Middle frontal gyrus (tissue), 1 donor: ENCODE measurements at regions not wholly inside any gene's neighbourhood (a gene's known extent, or its start where the extent isn't known, plus 50 kb on each side); places are given as distances from the start of the nearest gene placed in this dataset.

Source experiments
- DNase-seq: peaks from one replicate; pipeline ENCODE4 v3.0.0-alpha.2; 2015; ENCODE audit warnings: low spot score; ENCODE audit errors: extremely low spot score

DNA sequence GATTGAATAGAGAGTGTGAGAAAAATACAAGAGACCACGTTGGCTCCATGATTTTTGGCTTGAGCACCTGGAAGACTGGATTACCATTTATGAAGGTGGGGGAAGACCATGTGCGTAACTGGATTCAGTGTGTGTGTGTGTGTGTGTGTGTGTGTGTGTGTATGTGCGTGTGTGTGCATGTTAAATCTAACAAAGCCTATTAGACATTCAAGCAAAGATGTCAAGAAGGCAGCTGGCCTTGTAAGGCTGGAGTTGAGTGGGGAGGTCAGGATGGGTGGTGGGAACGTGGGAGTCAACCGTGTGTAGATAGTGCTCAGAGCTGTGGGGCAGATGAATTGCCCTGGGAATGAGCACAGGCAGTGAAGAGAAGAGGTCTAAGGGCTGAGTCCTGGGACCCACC is 293.8 kb upstream of the POU3F1 start:
- no peak for DNase-seq

DNA sequence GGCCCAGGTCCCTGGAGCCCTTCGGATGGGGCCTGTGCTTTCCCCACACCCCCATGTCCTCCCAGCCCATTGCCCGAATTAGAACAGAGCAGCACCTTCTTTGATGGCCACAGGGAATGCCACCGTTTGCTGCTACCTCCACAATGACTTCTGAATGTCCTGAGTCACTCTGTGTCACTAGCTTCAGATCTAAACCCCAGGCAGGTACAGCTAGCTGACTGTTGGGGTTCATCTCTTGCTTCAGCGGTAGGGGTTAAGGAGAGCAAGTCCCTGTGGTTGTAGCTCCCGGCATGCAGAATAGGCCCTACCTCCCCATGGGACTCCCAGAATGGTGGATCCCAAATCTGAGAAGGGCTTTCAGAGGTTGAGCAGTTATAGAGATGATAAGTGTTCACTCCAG is 291.1 kb upstream of the POU3F1 start:
- DNase-seq: no peak

DNA sequence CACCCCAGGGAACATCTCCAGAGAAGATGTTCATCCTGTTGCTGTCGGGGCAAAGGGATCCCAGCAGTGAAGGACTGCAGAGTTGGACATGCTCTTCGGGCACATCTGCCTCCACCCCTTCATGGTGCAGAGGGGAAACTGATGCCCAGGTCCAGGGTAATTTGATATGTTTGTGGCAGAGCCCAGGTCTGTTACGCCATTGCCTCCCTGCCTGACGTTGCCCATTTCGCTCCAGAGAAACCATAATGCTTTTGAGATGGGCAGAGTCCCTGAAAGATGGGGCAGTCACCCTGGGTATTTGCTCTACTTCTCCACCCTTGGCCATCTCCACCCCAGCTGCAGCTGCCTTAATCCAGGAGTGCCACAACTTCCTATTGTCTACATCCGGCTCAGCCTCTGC is 290.4 kb upstream of the POU3F1 start:
- DNase-seq: no peak

DNA sequence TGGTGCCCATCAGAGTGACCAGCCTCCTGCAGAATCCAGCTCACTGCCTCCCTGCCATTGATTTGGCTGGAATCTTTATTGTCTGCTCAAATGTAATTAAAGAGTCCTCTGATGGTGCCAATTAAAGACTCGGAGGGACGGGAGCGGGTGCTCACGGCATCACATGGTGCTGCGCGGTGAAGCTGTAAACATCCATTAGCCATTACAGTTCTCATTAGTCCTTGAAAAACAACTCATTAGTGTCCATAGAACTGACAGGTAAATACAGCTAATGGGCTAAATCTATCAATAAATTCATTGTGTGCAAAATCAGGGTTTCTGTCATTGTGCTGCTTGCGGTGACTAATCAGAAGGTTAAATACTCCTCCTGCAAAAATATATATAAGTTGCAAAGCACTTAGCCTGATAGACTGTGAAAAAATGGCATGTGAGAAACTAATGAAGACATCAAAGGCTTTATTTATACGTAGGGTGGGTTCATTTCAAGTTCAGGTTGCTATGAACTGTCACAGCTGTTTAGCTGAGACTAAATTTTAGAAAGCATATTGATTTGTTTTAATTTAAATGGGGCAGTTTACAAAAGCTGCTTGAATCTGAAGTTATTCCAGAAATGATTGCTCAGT is 289.8 kb upstream of the POU3F1 start:
- no peak for DNase-seq

DNA sequence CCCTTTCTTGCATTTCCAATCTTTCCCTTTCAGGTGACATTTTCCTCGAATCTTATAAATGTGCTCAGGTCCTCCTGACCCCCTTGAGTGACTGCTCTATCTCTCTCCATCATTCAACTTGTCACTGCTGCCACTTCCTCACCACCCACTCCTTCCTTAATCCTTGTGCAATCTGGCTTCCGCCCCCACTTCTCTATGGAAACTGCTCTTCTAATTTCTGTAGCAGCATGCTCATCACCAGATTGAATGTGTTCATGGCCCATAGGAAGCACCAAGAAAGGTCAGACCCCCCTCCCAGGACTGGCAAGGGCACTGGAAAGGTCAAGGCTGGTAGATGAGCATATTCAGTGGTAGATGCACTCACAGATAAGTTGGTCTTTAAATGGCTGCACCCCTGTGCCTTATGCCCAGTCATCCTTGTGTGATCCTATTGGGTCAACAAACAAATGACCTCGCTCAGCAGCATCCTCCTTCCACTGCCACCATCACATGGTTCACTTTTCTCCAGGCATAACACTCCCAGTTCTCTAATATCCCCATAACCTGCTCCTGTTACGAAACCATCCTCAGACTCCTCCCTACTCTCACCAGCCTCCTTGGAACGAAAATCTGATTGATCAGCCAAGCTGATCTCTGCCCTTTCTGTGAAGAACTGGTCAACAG is 288.5 kb upstream of the POU3F1 start:
- no peak for DNase-seq

DNA sequence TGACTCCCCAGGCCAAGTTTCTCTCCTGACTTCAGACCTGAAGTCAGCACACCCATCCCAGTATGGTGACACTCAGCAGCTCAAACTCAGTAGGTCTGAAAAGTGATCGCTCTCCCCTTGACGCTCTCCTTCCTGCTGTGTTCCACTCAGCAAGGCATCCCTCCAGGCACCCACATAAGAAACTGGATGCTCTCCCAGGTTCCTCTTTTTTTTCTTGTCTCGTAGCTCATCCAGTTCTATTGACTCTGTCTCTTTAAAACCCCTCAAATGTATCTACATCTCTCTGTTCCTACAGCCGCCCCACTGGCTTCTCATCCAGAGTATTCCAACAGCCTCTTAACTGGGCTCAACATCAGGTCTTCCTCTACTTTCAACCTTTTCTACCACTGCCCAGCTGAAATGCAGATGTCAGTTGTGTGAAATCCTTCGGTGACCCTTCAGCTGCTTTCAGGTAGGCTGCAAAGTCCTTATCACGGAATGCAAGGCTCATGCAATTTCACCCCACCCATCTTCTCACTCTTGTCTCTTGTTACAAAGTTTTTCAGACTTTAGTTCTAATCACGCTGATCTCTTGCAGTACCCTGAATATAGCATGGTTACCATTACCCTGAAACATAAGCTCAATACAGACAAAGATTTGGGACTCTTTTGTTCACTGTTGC is 286.2 kb upstream of the POU3F1 start:
- DNase-seq: no peak

DNA sequence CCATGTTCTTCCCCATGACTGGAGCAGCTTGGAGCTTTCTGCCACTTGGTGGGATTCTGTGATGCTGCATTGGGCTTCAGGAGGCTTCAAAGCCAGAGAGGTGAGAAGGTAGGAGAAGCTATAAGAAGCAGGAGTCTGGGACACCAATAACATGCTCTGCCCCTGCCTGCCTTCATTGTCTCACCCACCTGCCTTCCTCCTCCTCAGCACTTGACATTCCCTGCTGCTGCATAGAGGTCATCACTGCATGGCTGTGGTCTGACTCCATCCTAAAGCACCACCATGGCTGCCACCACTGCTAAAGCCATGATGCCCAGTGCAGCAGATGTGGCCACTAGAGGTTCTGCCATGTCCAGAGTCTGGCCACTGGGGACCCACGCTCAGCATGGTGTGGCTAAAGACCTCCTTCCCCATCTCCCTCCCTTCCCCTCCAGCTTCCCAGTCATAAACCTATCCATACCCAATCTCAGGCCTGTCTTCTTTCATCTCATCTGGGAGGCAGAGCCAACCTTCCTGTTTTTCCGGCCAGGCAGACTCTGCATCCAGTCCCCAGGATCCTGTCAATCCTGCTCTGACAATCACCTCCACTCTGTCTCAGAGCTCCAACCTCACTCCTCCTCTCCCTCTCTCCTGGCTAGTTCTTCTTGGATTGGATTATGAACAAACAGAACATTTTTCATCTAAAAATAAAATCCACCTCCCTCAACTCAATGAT is 285.1 kb upstream of the POU3F1 start:
- no peak for DNase-seq

DNA sequence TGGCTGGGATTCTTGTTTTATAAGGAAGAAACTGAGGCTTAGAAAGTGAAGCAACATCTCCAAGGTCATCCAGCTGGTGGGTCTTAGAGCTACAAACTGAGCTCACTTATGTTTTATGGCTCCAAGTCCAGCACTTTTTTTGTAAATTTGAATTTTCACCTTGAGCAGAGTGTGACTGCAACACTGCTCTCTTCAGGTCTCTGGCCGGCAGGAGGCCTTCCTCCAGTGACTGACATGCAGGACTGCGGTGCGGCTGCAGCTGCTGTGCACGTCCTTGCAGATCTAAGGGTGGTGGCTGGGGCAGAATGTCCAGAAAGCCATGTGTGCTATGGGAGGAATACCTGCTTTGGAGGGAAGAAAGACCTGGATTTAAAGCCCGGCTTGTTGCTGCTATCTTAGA is 284.2 kb upstream of the POU3F1 start:
- DNase-seq: no peak

DNA sequence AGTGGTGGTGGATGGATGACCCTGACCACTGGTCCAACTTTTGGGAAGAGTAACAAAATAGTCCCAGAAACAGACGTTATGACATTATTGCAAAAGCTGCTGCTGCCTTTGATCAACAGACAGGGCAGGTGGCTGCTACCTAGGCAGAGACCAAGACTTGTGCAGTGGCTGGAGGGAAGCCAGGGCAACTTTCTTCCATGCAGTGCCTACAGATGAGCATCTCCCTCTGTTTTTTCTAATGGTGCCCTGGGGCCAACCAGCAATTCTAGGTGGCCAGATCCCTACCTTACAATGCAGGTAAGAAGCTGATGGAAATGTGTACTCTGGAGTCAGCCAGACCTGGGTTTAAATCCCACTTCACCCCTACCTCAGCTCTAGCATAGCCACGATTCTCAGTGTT is 283.1 kb upstream of the POU3F1 start:
- DNase-seq: no peak

DNA sequence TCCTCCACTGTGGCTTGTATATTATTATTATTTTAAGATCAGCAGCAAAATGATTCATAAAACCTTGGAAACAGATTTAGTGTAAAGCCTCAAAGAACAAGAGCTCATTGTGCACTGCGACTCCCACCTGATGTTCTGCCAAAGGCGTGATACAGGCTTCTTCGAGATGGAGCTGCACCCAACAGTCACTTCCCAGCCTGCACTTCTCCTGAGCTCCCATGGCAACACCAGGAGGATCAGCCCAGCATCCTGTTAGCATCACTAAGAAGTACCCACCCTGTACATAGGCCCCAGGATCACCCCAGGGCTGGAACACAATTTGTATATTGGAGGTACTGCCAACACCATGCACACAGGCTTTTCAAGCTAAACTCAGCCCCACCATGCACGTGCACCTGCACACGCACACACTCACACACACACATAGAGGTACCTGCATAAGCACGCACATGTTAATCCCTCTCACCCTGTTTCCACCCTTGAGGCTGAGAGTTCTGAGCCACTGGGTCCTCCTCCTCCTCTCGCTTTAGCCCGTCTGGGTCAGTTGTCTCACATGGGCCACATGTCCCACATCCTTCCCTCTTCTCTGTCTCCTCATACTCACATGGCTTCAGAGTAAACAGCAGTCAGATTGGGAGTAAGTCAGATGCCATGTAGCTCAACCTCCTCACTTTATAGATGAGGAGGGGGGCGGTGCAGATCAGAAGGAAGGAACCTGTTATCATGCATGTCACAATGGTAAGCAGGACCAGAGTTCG is 281.9 kb upstream of the POU3F1 start:
- peak; percentile 6 for DNase-seq

DNA sequence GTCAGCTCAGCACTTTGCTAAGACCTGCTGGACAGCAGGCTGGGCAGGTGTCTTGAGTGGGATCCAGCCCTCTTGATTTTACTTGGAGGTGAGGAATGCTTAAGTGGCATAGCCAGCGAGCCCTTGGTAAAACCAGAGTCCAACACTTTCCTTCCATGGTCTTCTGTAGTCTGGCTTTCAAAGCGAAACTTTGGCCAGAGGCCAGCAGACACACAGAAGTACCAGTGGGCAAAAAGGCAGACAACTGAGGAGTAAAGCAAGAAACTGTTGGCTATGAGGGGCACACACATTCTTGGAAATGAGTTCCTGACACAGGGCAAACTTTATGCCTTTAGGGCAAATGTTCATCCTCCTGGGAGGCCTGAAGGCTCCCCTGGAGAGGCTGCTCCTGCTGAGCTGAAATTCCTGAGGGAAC is 281.0 kb upstream of the POU3F1 start:
- DNase-seq: no peak

DNA sequence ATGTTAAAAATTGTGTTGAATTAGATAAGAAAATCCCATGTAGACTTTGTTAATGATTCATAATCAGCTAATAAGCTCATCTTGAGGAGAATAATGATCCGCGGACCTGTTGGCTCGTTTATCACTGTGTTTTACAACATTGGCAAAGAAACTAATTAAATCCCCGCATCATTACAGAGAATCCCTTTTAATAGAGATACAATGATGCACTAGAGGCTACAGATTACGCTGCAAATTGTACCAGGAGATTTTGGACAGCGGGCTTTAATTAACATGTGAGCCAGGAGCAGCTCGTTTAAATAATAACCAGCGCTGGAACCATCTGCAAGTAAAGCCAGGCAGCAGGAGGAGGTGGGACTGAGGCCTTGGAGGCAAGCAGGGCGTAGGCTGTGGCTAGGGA is 280.3 kb upstream of the POU3F1 start:
- no peak for DNase-seq

DNA sequence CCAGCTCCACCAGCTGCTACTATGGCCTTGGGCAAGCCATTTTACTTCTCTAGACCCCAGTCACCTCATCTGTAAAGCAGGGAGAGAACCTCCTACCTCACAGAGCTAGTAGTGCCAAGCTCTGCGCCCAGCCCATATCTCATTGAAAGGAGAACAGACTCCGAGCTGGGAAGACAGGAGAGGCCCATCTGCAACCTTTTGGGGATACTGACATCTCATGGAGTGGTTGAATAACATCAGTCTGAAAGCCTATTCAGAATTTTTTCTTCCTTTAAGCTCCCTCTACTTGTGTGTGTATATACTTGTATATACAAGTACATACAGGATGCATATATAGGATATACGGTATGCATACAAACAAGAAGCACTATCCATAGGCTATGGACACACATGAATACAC is 279.5 kb upstream of the POU3F1 start:
- DNase-seq: no peak

DNA sequence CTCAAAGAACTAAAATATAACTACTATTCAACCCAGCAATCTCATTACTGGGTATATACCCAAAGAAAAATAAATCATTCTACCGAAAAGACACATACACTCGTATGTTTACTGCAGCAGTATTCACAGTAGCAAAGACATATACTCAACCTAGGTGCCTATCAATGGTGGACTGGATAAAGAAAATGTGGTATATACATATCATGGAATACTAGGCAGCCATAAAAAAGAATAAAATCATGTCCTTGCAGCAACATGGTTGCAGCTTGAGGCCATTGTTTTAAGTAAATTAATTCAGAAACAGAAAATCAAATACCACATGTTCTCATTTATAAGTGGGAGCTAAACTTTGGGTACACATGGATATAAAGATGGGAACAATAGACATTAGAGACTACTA is 266.2 kb upstream of the POU3F1 start:
- DNase-seq: no peak

DNA sequence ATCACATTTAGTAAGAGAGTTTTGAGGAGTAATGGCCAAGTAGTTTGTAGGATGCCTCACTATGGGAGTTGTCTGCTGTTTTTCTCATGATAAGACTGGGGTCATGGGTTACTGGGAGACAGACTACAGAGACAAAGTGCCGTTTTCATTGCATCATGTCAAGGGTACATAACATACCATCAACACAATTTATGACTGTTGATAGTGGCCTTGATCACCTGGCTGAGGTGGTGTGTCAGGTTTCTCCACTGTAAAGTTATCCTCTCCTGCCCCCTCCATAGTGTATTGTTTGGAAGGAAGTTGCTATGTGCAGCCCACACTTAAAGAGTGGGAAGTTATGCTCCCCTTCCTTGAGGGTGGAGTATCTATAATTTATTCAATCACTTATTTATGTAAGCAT is 263.5 kb upstream of the POU3F1 start:
- no peak for DNase-seq

DNA sequence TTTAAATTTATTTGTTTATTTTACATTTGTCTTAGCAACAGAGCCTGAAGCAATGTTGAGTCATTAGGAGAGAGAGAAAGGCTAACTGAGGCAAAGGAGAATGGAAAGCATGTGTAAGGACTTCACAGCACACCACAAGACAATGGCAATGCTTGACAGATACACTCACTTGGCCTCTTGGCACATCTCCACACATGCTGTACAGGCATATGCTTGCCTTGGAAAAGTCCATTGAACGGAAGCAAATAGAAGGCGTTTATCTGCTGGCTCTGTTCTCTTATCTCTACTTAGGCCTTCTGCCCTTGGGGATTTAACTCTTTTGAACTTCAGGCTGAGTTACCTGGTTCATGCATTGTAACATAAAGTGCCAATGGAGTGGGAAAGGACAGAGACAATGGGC is 262.2 kb upstream of the POU3F1 start:
- no peak for DNase-seq

DNA sequence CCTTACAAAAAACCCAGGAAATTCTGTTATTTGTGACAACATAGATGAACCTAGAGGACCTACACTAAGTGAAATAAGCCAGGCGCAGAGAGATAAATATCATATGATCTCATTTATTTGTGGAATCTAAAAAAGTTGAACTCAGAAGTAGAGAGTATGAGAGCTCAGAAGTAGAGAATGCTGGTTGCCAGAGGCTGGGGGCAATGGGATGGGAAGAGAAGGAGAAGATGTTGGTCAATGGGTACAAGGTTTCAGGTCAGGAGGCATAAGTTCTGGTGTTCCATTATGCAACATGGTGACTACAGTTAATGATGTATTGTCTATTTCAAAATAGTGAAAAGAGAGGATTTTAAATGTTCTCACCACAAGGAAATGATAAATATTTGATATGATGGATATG is 259.1 kb upstream of the POU3F1 start:
- no peak for DNase-seq

DNA sequence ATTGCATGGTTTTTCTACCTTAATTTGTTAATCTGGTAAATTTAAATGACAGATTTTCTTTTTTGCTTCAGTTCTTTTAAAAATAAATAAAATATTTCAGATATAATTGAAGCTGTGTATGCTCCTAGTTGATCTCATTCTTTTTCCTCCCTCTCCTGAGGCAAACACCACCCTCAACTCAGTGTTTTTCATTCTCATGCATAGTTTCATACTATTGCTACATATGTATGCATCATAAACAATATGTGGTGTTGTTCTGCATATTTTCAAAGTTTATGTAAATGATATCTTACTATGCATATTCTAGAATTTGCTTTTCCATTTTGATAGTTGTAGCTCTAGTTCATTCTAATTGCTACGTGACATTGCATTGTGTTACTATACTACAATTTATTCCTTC is 257.2 kb upstream of the POU3F1 start:
- no peak for DNase-seq

DNA sequence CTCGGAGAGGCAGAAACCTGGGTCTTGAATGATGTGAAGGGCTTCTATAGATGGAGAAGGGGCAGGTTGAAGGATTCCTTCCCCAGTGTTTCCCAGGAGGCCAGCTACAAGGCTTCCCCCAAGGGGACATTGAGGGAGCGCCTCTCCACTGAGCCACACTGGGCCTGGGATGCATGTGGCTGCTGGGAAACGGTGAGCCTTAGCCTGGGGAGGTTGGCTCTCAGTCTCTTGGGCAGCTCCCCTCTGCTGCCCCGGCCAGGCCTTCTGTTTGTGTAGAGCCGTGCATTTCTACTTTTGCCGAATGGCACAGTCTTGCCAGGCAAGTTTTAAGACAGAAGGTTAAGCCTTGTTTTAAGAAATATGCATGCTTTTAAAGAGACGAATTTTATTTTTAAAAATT is 254.4 kb upstream of the POU3F1 start:
- DNase-seq: no peak

DNA sequence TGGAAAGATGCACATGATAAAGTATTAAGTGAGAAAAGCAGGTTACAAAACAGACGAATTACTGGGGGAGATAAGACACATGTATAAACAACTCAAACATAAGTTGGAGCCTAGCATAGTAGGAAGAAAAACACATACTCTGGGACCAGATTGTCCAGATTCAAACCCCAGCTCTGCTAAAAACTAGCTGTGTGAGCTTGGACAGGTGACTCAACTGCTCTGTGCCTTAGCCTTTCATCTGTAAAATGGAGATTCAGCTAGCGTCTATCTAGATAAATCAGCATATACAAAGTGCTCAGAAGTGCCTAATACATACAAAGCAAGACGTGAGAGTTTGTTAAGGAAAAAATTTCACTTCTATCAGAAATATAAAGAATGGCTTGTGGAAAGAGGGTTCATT is 254.0 kb upstream of the POU3F1 start:
- no peak for DNase-seq

DNA sequence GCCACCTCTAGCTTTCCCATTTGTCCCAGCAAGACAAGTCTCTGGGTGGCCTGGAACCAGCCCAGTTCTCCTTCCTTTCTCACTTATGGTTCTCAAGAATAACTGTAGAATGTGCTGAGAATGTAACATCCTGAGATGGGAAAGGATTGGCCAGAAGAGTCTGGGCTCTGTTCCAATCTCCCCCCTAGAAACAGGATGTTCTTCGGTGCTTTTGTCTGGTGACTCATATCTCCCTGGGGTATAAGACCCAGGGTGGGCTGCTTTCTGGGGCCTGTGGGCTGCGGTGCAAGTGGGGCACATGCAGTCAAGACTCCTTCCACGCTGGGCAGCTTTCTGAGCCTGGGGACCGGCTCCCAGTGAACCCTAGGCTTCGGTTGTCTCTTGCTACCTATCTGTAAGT is 251.2 kb upstream of the POU3F1 start:
- no peak for DNase-seq

DNA sequence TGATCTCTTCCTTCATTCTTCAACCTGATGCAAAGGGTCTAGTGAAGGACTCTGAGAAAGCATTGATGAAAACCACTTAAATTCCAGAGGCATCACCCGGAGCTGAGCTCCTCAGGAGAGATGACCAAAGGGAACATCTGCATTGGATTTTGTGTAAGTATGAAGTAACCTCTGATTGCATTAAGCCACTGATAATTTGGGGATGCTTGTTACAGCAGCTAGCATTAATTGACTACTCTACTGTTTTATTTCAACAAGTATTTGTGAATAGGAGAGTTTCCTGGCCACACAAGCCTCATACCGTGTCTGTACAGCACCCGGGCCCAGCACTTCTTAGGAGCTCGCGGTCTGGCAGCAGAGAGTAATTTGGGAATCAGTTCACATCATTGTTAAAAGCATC is 250.7 kb upstream of the POU3F1 start:
- no peak for DNase-seq
